Cardiac fibroblast (primary cell): ENCODE measurements at regions not wholly inside any gene's neighbourhood (a gene's known extent, or its start where the extent isn't known, plus 50 kb on each side); places are given as distances from the start of the nearest gene placed in this dataset.
"Not testable (repeated sequence)": the region's sequence is repeated elsewhere in the genome, so short reads cannot be mapped to it uniquely, and the experiment has no call there.

Source experiments
- DNase-seq, 2 donors: peaks; one replicate each; pipeline versions ENCODE4 v3.0.0 to v3.0.0-alpha.2; 2010; ENCODE audit warnings: low read depth in 2 of 2
- H3K4me3 ChIP-seq, 2 donors: replicated peaks in 1 of 2; 1 replicate in 1 of 2; 2 replicates in 1 of 2; pipeline ENCODE4 v1.5.1; 2011; ENCODE audit warnings: low read depth in 2 of 2, low read length in 2 of 2, mild to moderate bottlenecking in 2 of 2, moderate library complexity in 1 of 2
- CTCF ChIP-seq: IDR thresholded peaks from one replicate; pipeline ENCODE4 v1.5.1; 2011; ENCODE audit warnings: low read depth, mild to moderate bottlenecking, low read length, inconsistent platforms

- peak; percentile 13 to 87 for DNase-seq
- H3K4me3 ChIP-seq: no peak overlapping the region
- no peak for TF ChIP-seq CTCF
Measured at GRCh38 chrX:44785652-44786051, 58.2 kb upstream of the DUSP21 start.

- TF ChIP-seq CTCF: no peak
- H3K4me3 ChIP-seq: no peak overlapping the region
- DNase-seq: no peak
Measured at GRCh38 chrX:44784241-44784640, 59.6 kb upstream of the DUSP21 start.

- no peak for TF ChIP-seq CTCF
- no peak for DNase-seq
- no peak overlapping the region for H3K4me3 ChIP-seq
Measured at GRCh38 chrX:44778254-44778653, 65.6 kb upstream of the DUSP21 start.

GRCh38 chrX:44775726-44776125, 68.1 kb upstream of the DUSP21 start:
- no peak overlapping the region for H3K4me3 ChIP-seq
- TF ChIP-seq CTCF: no peak
- DNase-seq: no peak

- H3K4me3 ChIP-seq, DNase-seq: not testable (repeated sequence)
Measured at GRCh38 chrX:44774066-44774465, 69.8 kb upstream of the DUSP21 start.

GRCh38 chrX:44770121-44770520, 73.7 kb upstream of the DUSP21 start:
- no peak overlapping the region for H3K4me3 ChIP-seq
- TF ChIP-seq CTCF: no peak
- DNase-seq: peak; percentile 6 to 32

- no peak for DNase-seq
- no peak for TF ChIP-seq CTCF
- no peak overlapping the region for H3K4me3 ChIP-seq
Measured at GRCh38 chrX:44767308-44767707, 76.5 kb upstream of the DUSP21 start.
